GM12878 (cell line): ENCODE measurements at regions not wholly inside any gene's neighbourhood (a gene's known extent, or its start where the extent isn't known, plus 50 kb on each side); places are given as distances from the start of the nearest gene placed in this dataset.

Experiments
- ATF3 ChIP-seq: IDR thresholded peaks from 2 replicates; pipeline ENCODE4 v1.6.1; 2011; ENCODE audit warnings: low read depth, mild to moderate bottlenecking, low read length, moderate library complexity, borderline replicate concordance; ENCODE audit errors: extremely low read depth
- CBX3 ChIP-seq: fragments of 200-600 bp; sonication (generic); IDR thresholded peaks from 2 replicates; pipeline ENCODE4 v1.6.1; 2016; ENCODE audit warnings: low read depth, borderline replicate concordance
- CBX5 ChIP-seq: sonication (generic); IDR thresholded peaks from 2 replicates; pipeline ENCODE4 v1.6.1; 2016; ENCODE audit warnings: low read depth, moderate library complexity, mild to moderate bottlenecking, inconsistent platforms
- ELK1 ChIP-seq: IDR thresholded peaks from 2 replicates; pipeline ENCODE4 v1.6.1; 2012; ENCODE audit warnings: low read depth, low read length, improper control_type of control experiment
- IKZF2 ChIP-seq, 2 experiments: fragments of 450-650 bp; IDR thresholded peaks; 2 replicates each; pipeline ENCODE4 v1.6.1; 2017; ENCODE audit warnings: mild to moderate bottlenecking in 2 of 2, moderate library complexity in 2 of 2
- MTA2 ChIP-seq: fragments of 450-650 bp; IDR thresholded peaks from 2 replicates; pipeline ENCODE4 v1.6.1; 2016; ENCODE audit warnings: low read depth, mild to moderate bottlenecking, moderate library complexity
- MXI1 ChIP-seq: fragments of 150-350 bp; IDR thresholded peaks from 2 replicates; pipeline ENCODE4 v1.6.1; 2011; ENCODE audit warnings: low read depth, mild to moderate bottlenecking, inconsistent platforms, low read length, improper control_type of control experiment
- MYB ChIP-seq: fragments of 150-350 bp; IDR thresholded peaks from 2 replicates; pipeline ENCODE4 v1.6.1; 2014; ENCODE audit warnings: mild to moderate bottlenecking, low read depth, low read length, borderline replicate concordance
- NR2C1 ChIP-seq: fragments of 450-650 bp; IDR thresholded peaks from 2 replicates; pipeline ENCODE4 v1.6.1; 2017; ENCODE audit warnings: antibody characterized with exemption, mild to moderate bottlenecking, moderate library complexity
- PBX3 ChIP-seq: IDR thresholded peaks from 2 replicates; pipeline ENCODE4 v1.6.1; 2011; ENCODE audit warnings: mild to moderate bottlenecking, low read depth, low read length, moderate library complexity; ENCODE audit not compliant: insufficient replicate concordance
- POLR2AphosphoS5 ChIP-seq: IDR thresholded peaks from 2 replicates; pipeline ENCODE4 v1.6.1; 2011; ENCODE audit warnings: mild to moderate bottlenecking, low read length, inconsistent platforms
- RAD21 ChIP-seq: IDR thresholded peaks from 2 replicates; pipeline ENCODE4 v1.6.1; 2011; ENCODE audit warnings: mild to moderate bottlenecking, low read depth, low read length, moderate library complexity; ENCODE audit not compliant: insufficient read depth
- RELB ChIP-seq: fragments of 450-650 bp; IDR thresholded peaks from 2 replicates; pipeline ENCODE4 v1.6.1; 2017; ENCODE audit warnings: low read depth, mild to moderate bottlenecking, moderate library complexity
- REST ChIP-seq: IDR thresholded peaks from 2 replicates; pipeline ENCODE4 v1.6.1; 2012; ENCODE audit warnings: mild to moderate bottlenecking, low read depth, low read length
- STAT1 ChIP-seq: fragments of 450-650 bp; conservative IDR thresholded peaks from 2 replicates; pipeline ENCODE4 v1.6.1; 2014; ENCODE audit warnings: antibody characterized with exemption, mild to moderate bottlenecking
- SUPT20H ChIP-seq: IDR thresholded peaks from 2 replicates; pipeline ENCODE4 v1.6.1; 2011; ENCODE audit warnings: low read depth, mild to moderate bottlenecking, low read length, moderate library complexity, borderline replicate concordance; ENCODE audit not compliant: control insufficient read depth
- USF1 ChIP-seq: IDR thresholded peaks from 2 replicates; pipeline ENCODE4 v1.6.1; 2011; ENCODE audit warnings: borderline replicate concordance, low read depth, mild to moderate bottlenecking, moderate library complexity, mixed read lengths, low read length; ENCODE audit not compliant: insufficient read depth; ENCODE audit errors: extremely low read length
- ZBED1 ChIP-seq: IDR thresholded peaks from 2 replicates; pipeline ENCODE4 v1.6.1; 2016; ENCODE audit warnings: borderline replicate concordance
- ZSCAN29 ChIP-seq: fragments of 450-650 bp; IDR thresholded peaks from 2 replicates; pipeline ENCODE4 v1.6.1; 2017; ENCODE audit warnings: mild to moderate bottlenecking, moderate library complexity

- peak; percentile 79 for TF ChIP-seq MTA2
- no peak for TF ChIP-seq MXI1
- TF ChIP-seq POLR2AphosphoS5: no peak
- no peak for TF ChIP-seq NR2C1
- 0 out of 2 replicates have a peak, but pooled peaks have one; percentile 31 for TF ChIP-seq RAD21
- peak; percentile 95 for TF ChIP-seq ZBED1
- TF ChIP-seq ELK1: no peak
- TF ChIP-seq REST: peak; percentile 36; the same call in 1 of the 2 replicates
- TF ChIP-seq ATF3: no peak
- no peak for TF ChIP-seq USF1
- no peak for TF ChIP-seq MYB
- no peak for TF ChIP-seq ZSCAN29
- no peak for TF ChIP-seq STAT1
- no peak; the same call in 1 of the 2 replicates for TF ChIP-seq CBX5
- peak; percentile 94 for TF ChIP-seq RELB
- no peak for TF ChIP-seq PBX3
- TF ChIP-seq SUPT20H: no peak
- TF ChIP-seq CBX3: no peak
- peak; percentile 95 to 96 for TF ChIP-seq IKZF2 (IDR thresholded peaks at IDR 0.05)
Measured at GRCh38 chr9:68653141-68653595, 51.9 kb upstream of the PIP5K1B start (continued).
